ENCODE measurements at regions not wholly inside any gene's neighbourhood (a gene's known extent, or its start where the extent isn't known, plus 50 kb on each side); places are given as distances from the start of the nearest gene placed in this dataset.

DNA sequence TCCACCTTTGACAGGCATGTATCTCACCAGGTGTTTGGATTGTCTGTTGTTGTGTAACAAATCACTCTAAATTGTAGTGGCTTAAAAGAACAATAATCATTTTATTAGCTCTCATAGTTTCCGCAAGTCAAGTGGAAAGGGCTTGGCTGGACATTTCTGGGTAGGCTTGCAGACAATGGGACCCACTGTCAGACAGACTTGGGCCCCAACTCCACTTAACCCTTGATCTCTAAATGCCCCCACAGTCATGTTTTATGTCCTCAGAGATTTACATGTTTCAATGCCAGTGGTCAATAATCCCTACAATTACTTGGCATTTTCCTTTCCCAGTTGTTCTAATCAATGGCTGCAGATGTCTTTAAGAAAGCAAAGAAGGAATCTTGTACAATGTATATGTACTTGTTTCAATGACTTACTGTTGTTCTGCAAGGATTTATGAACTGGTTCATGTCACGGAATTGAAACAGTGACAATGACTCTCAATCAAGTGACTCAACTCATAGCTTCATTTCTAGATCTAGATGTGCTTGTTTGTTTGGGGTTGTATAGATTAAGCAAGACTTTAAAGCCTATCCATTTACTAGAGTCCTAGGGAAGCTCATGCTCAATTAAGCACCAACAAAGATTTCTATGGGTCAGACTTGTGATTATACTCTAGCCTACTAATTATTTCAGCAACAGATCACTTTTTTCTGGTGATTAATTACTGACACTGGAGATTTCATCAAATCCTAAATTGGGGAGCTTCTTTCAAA is 510.1 kb upstream of the NBEA start:
- WGBS = 91% methylated on average over 2 of the region's 2 CpGs
- DNase-seq (ENCODE audit: low read depth in 6 of 9, low spot score in 9 of 9) = no peak
- Histone ChIP-seq H3K36me3 (ENCODE audit: control insufficient read depth in 2 of 2, insufficient read depth in 2 of 2, low read length in 1 of 2) (no peaks in the 10 kb centered on the region), H3K27me3 (ENCODE audit: control insufficient read depth in 2 of 2, insufficient read depth in 1 of 2, low read length in 1 of 2) (no peaks in the 10 kb centered on the region), H3K4me3 (ENCODE audit: low read length in 2 of 2) (no peak overlapping the region), H3K9me3 (ENCODE audit: control insufficient read depth in 2 of 2, insufficient read depth in 1 of 2, low read length in 1 of 2) (no peaks in the 10 kb centered on the region), H3K27ac (ENCODE audit: low read depth in 1 of 2, low read length in 1 of 2) (no peak overlapping the region), H3K4me1 (ENCODE audit: control insufficient read depth in 2 of 2, insufficient read depth in 2 of 2, low read length in 2 of 2) (no peaks in the 10 kb centered on the region)

DNA sequence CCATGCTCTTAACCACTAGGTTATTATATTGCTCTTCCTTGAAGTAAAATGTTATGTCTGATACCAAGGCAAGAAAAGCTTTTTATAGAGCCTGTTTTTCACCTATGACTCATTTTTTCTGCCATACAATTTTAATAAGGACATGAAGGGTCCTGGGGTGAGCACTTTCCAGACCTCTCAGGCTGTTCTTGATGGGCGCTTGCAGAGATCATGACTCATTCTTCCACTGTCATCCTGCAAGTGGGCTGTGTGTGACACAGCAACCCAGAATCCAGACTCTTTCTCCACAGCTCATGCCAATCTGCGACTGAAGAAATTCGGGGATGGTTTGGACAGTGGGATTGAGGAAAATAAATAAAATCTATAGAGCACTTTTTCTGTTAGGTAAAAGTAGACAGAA is 506.7 kb upstream of the NBEA start:
- no peak overlapping the region for H3K4me3 ChIP-seq (ENCODE audit: low read length in 2 of 2)
- no peak for DNase-seq (ENCODE audit: low read depth in 6 of 9, low spot score in 9 of 9)
- H3K4me1 ChIP-seq (ENCODE audit: control insufficient read depth in 2 of 2, insufficient read depth in 2 of 2, low read length in 2 of 2) = no peaks in the 10 kb centered on the region
- no peak overlapping the region for H3K27ac ChIP-seq (ENCODE audit: low read depth in 1 of 2, low read length in 1 of 2)
- 95% methylated on average over 3 of the region's 3 CpGs for WGBS
- H3K27me3 ChIP-seq (ENCODE audit: control insufficient read depth in 2 of 2, insufficient read depth in 1 of 2, low read length in 1 of 2) = no peaks in the 10 kb centered on the region
- H3K36me3 ChIP-seq (ENCODE audit: control insufficient read depth in 2 of 2, insufficient read depth in 2 of 2, low read length in 1 of 2) = no peaks in the 10 kb centered on the region
- H3K9me3 ChIP-seq (ENCODE audit: control insufficient read depth in 2 of 2, insufficient read depth in 1 of 2, low read length in 1 of 2) = peaks cover 0 to 4% of the 10 kb centered on the region in 2 donors

DNA sequence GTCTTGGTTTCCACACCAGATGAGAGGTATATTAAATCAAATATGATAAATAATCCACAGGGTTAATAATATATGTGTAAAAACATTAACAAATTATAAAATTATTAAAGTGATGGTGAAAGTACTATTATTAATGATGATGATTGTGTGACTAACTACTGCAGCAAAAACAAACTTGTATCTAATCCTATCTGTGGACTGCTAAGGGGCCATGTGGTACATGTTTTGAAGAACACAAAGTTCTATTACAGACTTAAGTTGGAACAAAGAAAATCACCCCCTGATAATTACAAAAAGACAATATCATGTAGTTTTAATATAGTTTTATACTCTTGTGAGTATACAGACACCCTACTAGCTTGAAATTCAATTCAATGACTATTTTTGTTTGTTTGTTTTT is 504.2 kb upstream of the NBEA start:
- no peak overlapping the region for H3K4me3 ChIP-seq (ENCODE audit: low read length in 2 of 2)
- H3K27me3 ChIP-seq (ENCODE audit: control insufficient read depth in 2 of 2, insufficient read depth in 1 of 2, low read length in 1 of 2) = no peaks in the 10 kb centered on the region
- no peak overlapping the region for H3K27ac ChIP-seq (ENCODE audit: low read depth in 1 of 2, low read length in 1 of 2)
- H3K9me3 ChIP-seq (ENCODE audit: control insufficient read depth in 2 of 2, insufficient read depth in 1 of 2, low read length in 1 of 2) = peaks cover 0 to 4% of the 10 kb centered on the region in 2 donors
- H3K4me1 ChIP-seq (ENCODE audit: control insufficient read depth in 2 of 2, insufficient read depth in 2 of 2, low read length in 2 of 2) = no peaks in the 10 kb centered on the region
- no peak for DNase-seq (ENCODE audit: low read depth in 6 of 9, low spot score in 9 of 9)
- no peaks in the 10 kb centered on the region for H3K36me3 ChIP-seq (ENCODE audit: control insufficient read depth in 2 of 2, insufficient read depth in 2 of 2, low read length in 1 of 2)

DNA sequence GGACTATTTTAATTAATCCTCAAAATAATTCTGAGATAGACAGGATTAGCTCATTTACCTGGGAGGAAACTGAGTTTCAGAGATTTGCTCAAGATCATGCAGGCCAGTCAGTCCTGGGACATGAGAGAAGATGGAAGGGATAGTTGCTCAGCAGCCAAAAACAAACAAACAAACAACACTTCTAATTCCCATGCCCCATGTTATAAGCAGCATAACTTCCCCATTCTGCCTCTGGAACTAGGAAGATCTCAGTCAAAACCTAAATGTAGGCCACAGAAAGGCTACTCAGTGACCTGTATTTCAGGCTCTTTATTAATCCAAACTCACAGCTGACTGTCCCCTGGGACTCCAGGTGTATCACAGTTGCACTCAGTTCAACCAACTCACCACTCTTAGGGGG is 489.2 kb upstream of the NBEA start:
- Histone ChIP-seq H3K4me1 (ENCODE audit: control insufficient read depth in 2 of 2, insufficient read depth in 2 of 2, low read length in 2 of 2) (no peaks in the 10 kb centered on the region), H3K27ac (ENCODE audit: low read depth in 1 of 2, low read length in 1 of 2) (no peak overlapping the region), H3K27me3 (ENCODE audit: control insufficient read depth in 2 of 2, insufficient read depth in 1 of 2, low read length in 1 of 2) (no peaks in the 10 kb centered on the region), H3K9me3 (ENCODE audit: control insufficient read depth in 2 of 2, insufficient read depth in 1 of 2, low read length in 1 of 2) (peaks cover 0 to 6% of the 10 kb centered on the region in 2 donors), H3K36me3 (ENCODE audit: control insufficient read depth in 2 of 2, insufficient read depth in 2 of 2, low read length in 1 of 2) (no peaks in the 10 kb centered on the region), H3K4me3 (ENCODE audit: low read length in 2 of 2) (no peak overlapping the region)
- no peak for DNase-seq (ENCODE audit: low read depth in 6 of 9, low spot score in 9 of 9)

DNA sequence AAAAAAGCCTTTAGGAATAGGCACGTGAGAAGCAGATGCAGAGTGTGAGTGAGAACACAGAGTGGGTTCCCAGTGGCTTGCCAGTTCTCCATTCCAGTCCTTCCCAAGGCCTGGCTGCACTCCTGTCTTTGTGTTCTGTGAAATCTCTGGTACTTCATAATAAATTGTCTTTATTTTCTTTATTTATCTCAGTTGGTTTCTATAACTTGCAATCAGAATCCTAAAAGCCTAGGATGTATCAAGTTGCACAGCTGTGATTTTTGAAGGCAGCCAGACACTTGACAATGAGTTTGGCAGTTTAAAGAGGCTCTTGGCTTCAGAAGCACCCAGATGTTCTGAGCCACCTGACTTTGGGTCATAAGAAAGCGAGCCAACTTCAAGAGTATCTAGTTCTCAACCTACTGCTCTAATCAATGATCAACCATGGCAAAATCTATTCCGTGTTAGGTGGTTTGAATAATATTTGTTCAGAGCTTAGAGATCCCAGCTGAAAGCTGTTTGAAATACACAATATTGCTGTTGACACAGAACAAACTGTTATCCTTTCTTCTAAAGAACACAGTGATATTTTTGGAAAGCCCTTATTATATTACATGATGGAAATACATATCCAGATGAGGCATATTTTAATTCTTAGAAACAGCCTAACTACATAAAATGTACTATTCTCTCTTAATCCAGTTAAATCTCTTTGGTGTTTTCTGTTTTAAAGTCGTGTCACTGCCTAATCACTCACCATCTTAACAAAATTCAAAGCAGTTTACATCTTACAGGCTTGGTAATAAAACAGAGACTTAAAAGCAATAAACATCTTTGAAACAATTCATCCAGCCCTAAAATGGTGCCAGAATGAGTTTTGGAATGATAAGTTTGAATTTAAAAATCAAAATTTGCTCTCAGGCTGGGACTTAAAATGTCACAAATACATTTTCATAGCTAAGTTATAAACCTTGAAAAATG is 483.0 kb upstream of the NBEA start:
- DNase-seq (ENCODE audit: low read depth in 6 of 9, low spot score in 9 of 9) = no peak
- Histone ChIP-seq H3K9me3 (ENCODE audit: control insufficient read depth in 2 of 2, insufficient read depth in 1 of 2, low read length in 1 of 2) (peaks cover 0 to 8% of the 10 kb centered on the region in 2 donors), H3K27ac (ENCODE audit: low read depth in 1 of 2, low read length in 1 of 2) (no peak overlapping the region), H3K4me3 (ENCODE audit: low read length in 2 of 2) (no peak overlapping the region), H3K4me1 (ENCODE audit: control insufficient read depth in 2 of 2, insufficient read depth in 2 of 2, low read length in 2 of 2) (no peaks in the 10 kb centered on the region), H3K36me3 (ENCODE audit: control insufficient read depth in 2 of 2, insufficient read depth in 2 of 2, low read length in 1 of 2) (no peaks in the 10 kb centered on the region), H3K27me3 (ENCODE audit: control insufficient read depth in 2 of 2, insufficient read depth in 1 of 2, low read length in 1 of 2) (no peaks in the 10 kb centered on the region)
- 76% methylated on average over 4 of the region's 4 CpGs for WGBS

DNA sequence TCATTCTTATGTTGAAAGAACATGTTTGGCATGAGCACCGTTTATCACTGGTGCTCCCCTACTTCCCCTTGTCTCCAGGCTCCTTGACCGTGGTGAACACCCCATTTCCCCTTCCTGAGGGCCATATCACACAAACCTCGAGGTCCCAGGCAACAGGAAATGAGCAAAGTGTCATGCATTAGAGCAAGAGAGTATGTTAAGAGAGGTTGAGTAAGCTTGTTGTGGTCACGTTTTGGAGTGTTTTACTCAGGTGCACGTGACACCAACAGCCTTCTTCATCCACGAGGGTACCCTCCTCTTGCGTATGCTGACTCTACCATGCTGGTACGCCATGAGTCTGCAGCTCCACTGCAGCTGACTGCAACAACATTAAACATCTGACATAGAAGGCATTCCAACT is 482.2 kb upstream of the NBEA start:
- Histone ChIP-seq H3K27me3 (ENCODE audit: control insufficient read depth in 2 of 2, insufficient read depth in 1 of 2, low read length in 1 of 2) (no peaks in the 10 kb centered on the region), H3K36me3 (ENCODE audit: control insufficient read depth in 2 of 2, insufficient read depth in 2 of 2, low read length in 1 of 2) (no peaks in the 10 kb centered on the region), H3K4me1 (ENCODE audit: control insufficient read depth in 2 of 2, insufficient read depth in 2 of 2, low read length in 2 of 2) (no peaks in the 10 kb centered on the region), H3K27ac (ENCODE audit: low read depth in 1 of 2, low read length in 1 of 2) (no peak overlapping the region), H3K9me3 (ENCODE audit: control insufficient read depth in 2 of 2, insufficient read depth in 1 of 2, low read length in 1 of 2) (peaks cover 0 to 8% of the 10 kb centered on the region in 2 donors), H3K4me3 (ENCODE audit: low read length in 2 of 2) (no peak overlapping the region)
- 39% methylated on average over 8 of the region's 8 CpGs for WGBS
- DNase-seq (ENCODE audit: low read depth in 6 of 9, low spot score in 9 of 9) = no peak

DNA sequence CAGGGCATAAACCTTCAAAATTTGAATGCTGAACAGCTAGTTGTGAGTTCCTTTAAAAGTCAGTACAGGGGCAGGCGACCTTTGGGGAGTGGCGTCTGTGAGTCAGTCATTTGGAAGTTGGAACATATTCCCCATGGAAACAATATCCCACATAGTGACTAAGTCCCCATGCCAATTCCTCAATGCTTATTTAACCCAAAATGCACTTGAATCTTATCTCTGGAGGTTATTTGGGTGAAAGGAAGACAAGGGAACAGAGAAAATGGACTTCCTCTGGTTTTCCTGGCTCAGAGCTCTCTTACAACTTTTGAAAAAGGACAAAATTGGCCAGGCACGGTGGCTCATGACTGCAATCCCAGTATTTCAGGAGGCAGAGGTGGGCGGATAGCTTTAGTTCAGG is 479.2 kb upstream of the NBEA start:
- no peaks in the 10 kb centered on the region for H3K4me1 ChIP-seq (ENCODE audit: control insufficient read depth in 2 of 2, insufficient read depth in 2 of 2, low read length in 2 of 2)
- 87% methylated on average over 4 of the region's 4 CpGs for WGBS
- no peaks in the 10 kb centered on the region for H3K36me3 ChIP-seq (ENCODE audit: control insufficient read depth in 2 of 2, insufficient read depth in 2 of 2, low read length in 1 of 2)
- H3K27me3 ChIP-seq (ENCODE audit: control insufficient read depth in 2 of 2, insufficient read depth in 1 of 2, low read length in 1 of 2) = no peaks in the 10 kb centered on the region
- no peak overlapping the region for H3K4me3 ChIP-seq (ENCODE audit: low read length in 2 of 2)
- no peak overlapping the region for H3K27ac ChIP-seq (ENCODE audit: low read depth in 1 of 2, low read length in 1 of 2)
- H3K9me3 ChIP-seq (ENCODE audit: control insufficient read depth in 2 of 2, insufficient read depth in 1 of 2, low read length in 1 of 2) = peaks cover 0 to 15% of the 10 kb centered on the region in 2 donors
- DNase-seq (ENCODE audit: low read depth in 6 of 9, low spot score in 9 of 9) = no peak

DNA sequence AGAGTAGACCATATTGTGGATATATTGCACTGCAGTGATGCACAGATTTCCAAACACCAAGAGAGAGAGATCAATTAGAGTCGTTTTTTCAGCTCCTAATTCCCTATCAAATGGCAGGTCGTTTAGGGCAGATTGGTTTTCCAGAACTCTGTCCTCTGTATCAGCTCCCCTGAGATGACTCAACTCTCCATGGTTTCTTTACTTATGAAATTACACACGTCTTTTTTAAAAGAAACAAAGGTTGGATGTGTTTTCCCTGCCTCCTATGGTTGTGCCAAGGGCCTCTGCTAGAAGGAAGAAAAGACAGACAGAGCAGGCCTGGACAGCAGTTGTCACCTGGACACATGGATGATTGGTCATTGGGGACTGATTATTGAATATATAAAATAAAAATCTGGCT is 478.1 kb upstream of the NBEA start:
- Histone ChIP-seq H3K27ac (ENCODE audit: low read depth in 1 of 2, low read length in 1 of 2) (no peak overlapping the region), H3K36me3 (ENCODE audit: control insufficient read depth in 2 of 2, insufficient read depth in 2 of 2, low read length in 1 of 2) (no peaks in the 10 kb centered on the region), H3K9me3 (ENCODE audit: control insufficient read depth in 2 of 2, insufficient read depth in 1 of 2, low read length in 1 of 2) (peaks cover 0 to 15% of the 10 kb centered on the region in 2 donors), H3K27me3 (ENCODE audit: control insufficient read depth in 2 of 2, insufficient read depth in 1 of 2, low read length in 1 of 2) (no peaks in the 10 kb centered on the region), H3K4me1 (ENCODE audit: control insufficient read depth in 2 of 2, insufficient read depth in 2 of 2, low read length in 2 of 2) (no peaks in the 10 kb centered on the region), H3K4me3 (ENCODE audit: low read length in 2 of 2) (no peak overlapping the region)
- no peak for DNase-seq (ENCODE audit: low read depth in 6 of 9, low spot score in 9 of 9)
- 64% methylated on average over 3 of the region's 3 CpGs for WGBS

DNA sequence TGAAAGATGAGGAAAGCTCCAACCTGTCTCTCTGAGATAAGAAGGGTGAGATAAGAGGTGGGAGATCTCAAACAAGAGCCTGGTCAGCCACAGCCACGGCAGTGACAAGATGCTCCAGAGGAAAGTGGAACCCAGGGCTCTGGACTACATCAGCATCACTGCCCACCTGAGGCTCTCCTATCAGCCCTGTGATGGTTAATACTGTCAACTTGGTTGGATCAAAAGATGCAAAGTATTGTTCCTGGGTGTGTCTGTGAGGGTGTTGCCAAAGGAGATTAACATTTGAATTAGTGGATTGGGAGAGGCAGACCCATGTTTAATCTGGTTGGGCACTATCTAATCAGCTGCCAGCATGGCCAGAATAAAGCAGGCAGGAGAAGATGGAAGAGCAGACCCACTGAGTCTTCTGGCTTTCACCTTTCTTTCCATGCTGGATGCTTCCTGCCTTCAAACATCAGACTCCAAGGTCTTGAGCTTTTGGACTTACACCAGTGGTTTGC is 476.6 kb upstream of the NBEA start:
- Histone ChIP-seq H3K27ac (ENCODE audit: low read depth in 1 of 2, low read length in 1 of 2) (no peak overlapping the region), H3K36me3 (ENCODE audit: control insufficient read depth in 2 of 2, insufficient read depth in 2 of 2, low read length in 1 of 2) (no peaks in the 10 kb centered on the region), H3K9me3 (ENCODE audit: control insufficient read depth in 2 of 2, insufficient read depth in 1 of 2, low read length in 1 of 2) (peaks cover 0 to 15% of the 10 kb centered on the region in 2 donors), H3K27me3 (ENCODE audit: control insufficient read depth in 2 of 2, insufficient read depth in 1 of 2, low read length in 1 of 2) (no peaks in the 10 kb centered on the region), H3K4me3 (ENCODE audit: low read length in 2 of 2) (no peak overlapping the region), H3K4me1 (ENCODE audit: control insufficient read depth in 2 of 2, insufficient read depth in 2 of 2, low read length in 2 of 2) (no peaks in the 10 kb centered on the region)
- 78% methylated on average over 1 of the region's 1 CpG for WGBS
- DNase-seq (ENCODE audit: low read depth in 6 of 9, low spot score in 9 of 9) = no peak

Data from thymus (tissue), 11 donors.